Naive B cell (primary cell): ENCODE measurements at regions not wholly inside any gene's neighbourhood (a gene's known extent, or its start where the extent isn't known, plus 50 kb on each side); places are given as distances from the start of the nearest gene placed in this dataset.
A peak's percentile ranks its signal among the peaks of the same experiment; 100 is the strongest.
"Not testable (repeated sequence)": the region's sequence is repeated elsewhere in the genome, so short reads cannot be mapped to it uniquely, and the experiment has no call there.

ENCODE experiments used
- ATAC-seq, 2 donors: fragments of 150-1000 bp; cut with Tn5 transposase; 2 replicates each; pipeline ENCODE4 v1.10.0; 2021; ENCODE audit warnings: low read depth in 2 of 2, mild to moderate bottlenecking in 2 of 2, moderate library complexity in 2 of 2
- DNase-seq: peaks from one replicate; pipeline ENCODE4 v3.0.0; 2022
- H3K27ac Mint-ChIP-seq, 6 donors: one replicate each; pipeline ENCODE4 v1.8.0; 2020 to 2022; ENCODE audit warnings: mild to moderate bottlenecking in 6 of 6, mixed read lengths in 6 of 6, moderate library complexity in 5 of 6, inconsistent platforms in 2 of 6
- H3K27me3 Mint-ChIP-seq, 3 donors: one replicate each; pipeline ENCODE4 v1.8.0; 2021 to 2022; ENCODE audit warnings: mixed read lengths in 3 of 3, mild to moderate bottlenecking in 1 of 3
- H3K36me3 Mint-ChIP-seq, 2 donors: one replicate each; pipeline ENCODE4 v1.8.0; 2020 to 2022; ENCODE audit warnings: mixed read lengths in 2 of 2, inconsistent platforms in 1 of 2, mild to moderate bottlenecking in 1 of 2
- H3K4me1 Mint-ChIP-seq, 3 donors: one replicate each; pipeline ENCODE4 v1.8.0; 2020 to 2022; ENCODE audit warnings: mixed read lengths in 3 of 3, inconsistent platforms in 1 of 3, mild to moderate bottlenecking in 1 of 3, moderate library complexity in 1 of 3
- H3K4me3 Mint-ChIP-seq, 8 donors: one replicate each; pipeline ENCODE4 v1.8.0; 2020 to 2022; ENCODE audit warnings: mild to moderate bottlenecking in 8 of 8, mixed read lengths in 8 of 8, moderate library complexity in 8 of 8, inconsistent platforms in 2 of 8
- H3K9me3 Mint-ChIP-seq, 7 donors: one replicate each; pipeline ENCODE4 v1.8.0; 2020 to 2022; ENCODE audit warnings: mixed read lengths in 7 of 7, mild to moderate bottlenecking in 5 of 7, inconsistent platforms in 2 of 7, moderate library complexity in 1 of 7

- no peak overlapping the region for H3K27ac Mint-ChIP-seq
- H3K36me3 Mint-ChIP-seq = no peaks in the 10 kb centered on the region
- H3K4me3 Mint-ChIP-seq = no peak overlapping the region
- DNase-seq (no peak), ATAC-seq (no peak)
- no peaks in the 10 kb centered on the region for H3K4me1 Mint-ChIP-seq
- peaks cover 0 to 10% (median 2%) of the 10 kb centered on the region in 7 donors for H3K9me3 Mint-ChIP-seq
- H3K27me3 Mint-ChIP-seq = no peaks in the 10 kb centered on the region
Observed at GRCh38 chr9:25308549-25308948, 369.7 kb downstream of the TUSC1 start.

GRCh38 chr9:25302601-25303000 is 375.6 kb downstream of the TUSC1 start:
- Mint-ChIP-seq H3K36me3 (no peaks in the 10 kb centered on the region), H3K9me3 (peaks cover 0 to 8% (median 2%) of the 10 kb centered on the region in 7 donors), H3K4me3 (no peak overlapping the region), H3K4me1 (no peaks in the 10 kb centered on the region), H3K27me3 (no peaks in the 10 kb centered on the region), H3K27ac (no peak overlapping the region)
- no peak for ATAC-seq
- DNase-seq = no peak

- H3K4me1 Mint-ChIP-seq, H3K27me3 Mint-ChIP-seq, DNase-seq, H3K4me3 Mint-ChIP-seq, H3K36me3 Mint-ChIP-seq, ATAC-seq: not testable (repeated sequence)
- Mint-ChIP-seq H3K27ac (peak overlapping the region in 1 of 6 donors; percentile 59), H3K9me3 (peaks cover 0 to 12% (median 3%) of the 10 kb centered on the region in 7 donors)
Observed at GRCh38 chr9:25288195-25288594, 390.0 kb downstream of the TUSC1 start.

GRCh38 chr9:25284365-25284764 is 393.9 kb downstream of the TUSC1 start:
- DNase-seq (no peak), ATAC-seq (no peak)
- no peak overlapping the region for H3K27ac Mint-ChIP-seq
- no peak overlapping the region for H3K4me3 Mint-ChIP-seq
- no peaks in the 10 kb centered on the region for H3K27me3 Mint-ChIP-seq
- peaks cover 0 to 10% (median 3%) of the 10 kb centered on the region in 7 donors for H3K9me3 Mint-ChIP-seq
- no peaks in the 10 kb centered on the region for H3K36me3 Mint-ChIP-seq
- H3K4me1 Mint-ChIP-seq = no peaks in the 10 kb centered on the region

GRCh38 chr9:25282946-25283345 is 395.3 kb downstream of the TUSC1 start:
- DNase-seq = no peak
- no peaks in the 10 kb centered on the region for H3K27me3 Mint-ChIP-seq
- H3K4me1 Mint-ChIP-seq = no peaks in the 10 kb centered on the region

GRCh38 chr9:25261445-25261844 is 416.8 kb downstream of the TUSC1 start:
- Mint-ChIP-seq H3K4me1 (no peaks in the 10 kb centered on the region), H3K27me3 (no peaks in the 10 kb centered on the region), H3K9me3 (peaks cover 0 to 12% (median 5%) of the 10 kb centered on the region in 7 donors), H3K36me3 (no peaks in the 10 kb centered on the region), H3K27ac (no peak overlapping the region), H3K4me3 (no peak overlapping the region)
- DNase-seq (no peak), ATAC-seq (no peak)

More at GRCh38 chr9:25282946-25283345, 395.3 kb downstream of the TUSC1 start:
- H3K36me3 Mint-ChIP-seq = no peaks in the 10 kb centered on the region
- ATAC-seq = no peak
- peaks cover 0 to 5% (median 0%) of the 10 kb centered on the region in 7 donors for H3K9me3 Mint-ChIP-seq
- no peak overlapping the region for H3K4me3 Mint-ChIP-seq
- H3K27ac Mint-ChIP-seq = no peak overlapping the region

- Mint-ChIP-seq H3K4me1 (no peaks in the 10 kb centered on the region), H3K4me3 (no peak overlapping the region)
- no peak for ATAC-seq
Observed at GRCh38 chr9:25260046-25260445, 418.2 kb downstream of the TUSC1 start.

GRCh38 chr9:25255216-25255615 is 423.0 kb downstream of the TUSC1 start:
- no peak for ATAC-seq
- no peak overlapping the region for H3K27ac Mint-ChIP-seq
- no peak for DNase-seq
- no peak overlapping the region for H3K4me3 Mint-ChIP-seq
- H3K27me3 Mint-ChIP-seq = no peaks in the 10 kb centered on the region
- peaks cover 0 to 15% (median 2%) of the 10 kb centered on the region in 7 donors for H3K9me3 Mint-ChIP-seq
- no peaks in the 10 kb centered on the region for H3K36me3 Mint-ChIP-seq
- no peaks in the 10 kb centered on the region for H3K4me1 Mint-ChIP-seq

More at GRCh38 chr9:25260046-25260445, 418.2 kb downstream of the TUSC1 start:
- Mint-ChIP-seq H3K36me3 (no peaks in the 10 kb centered on the region), H3K27ac (no peak overlapping the region), H3K27me3 (no peaks in the 10 kb centered on the region), H3K9me3 (peaks cover 0 to 12% (median 5%) of the 10 kb centered on the region in 7 donors)
- no peak for DNase-seq

- DNase-seq = no peak
- H3K9me3 Mint-ChIP-seq = peaks cover 0 to 15% (median 4%) of the 10 kb centered on the region in 7 donors
- no peaks in the 10 kb centered on the region for H3K27me3 Mint-ChIP-seq
- no peaks in the 10 kb centered on the region for H3K4me1 Mint-ChIP-seq
- H3K36me3 Mint-ChIP-seq = no peaks in the 10 kb centered on the region
- H3K4me3 Mint-ChIP-seq = no peak overlapping the region
- no peak for ATAC-seq
- H3K27ac Mint-ChIP-seq = no peak overlapping the region
Observed at GRCh38 chr9:25254051-25254450, 424.2 kb downstream of the TUSC1 start.

- Mint-ChIP-seq H3K36me3 (no peaks in the 10 kb centered on the region), H3K27me3 (no peaks in the 10 kb centered on the region), H3K4me3 (no peak overlapping the region), H3K27ac (no peak overlapping the region), H3K9me3 (peaks cover 0 to 8% (median 0%) of the 10 kb centered on the region in 7 donors), H3K4me1 (no peaks in the 10 kb centered on the region)
- ATAC-seq (no peak), DNase-seq (no peak)
Observed at GRCh38 chr9:25241421-25241820, 436.8 kb downstream of the TUSC1 start.

GRCh38 chr9:25226901-25227686 is 451.1 kb downstream of the TUSC1 start:
- Mint-ChIP-seq H3K4me3 (no peak overlapping the region), H3K4me1 (no peaks in the 10 kb centered on the region), H3K27ac (no peak overlapping the region), H3K36me3 (no peaks in the 10 kb centered on the region), H3K9me3 (peaks cover 0 to 21% (median 11%) of the 10 kb centered on the region in 7 donors), H3K27me3 (no peaks in the 10 kb centered on the region)
- DNase-seq = no peak
- ATAC-seq = no peak

GRCh38 chr9:25225938-25226760 is 452.1 kb downstream of the TUSC1 start:
- peaks cover 0 to 18% (median 9%) of the 10 kb centered on the region in 7 donors for H3K9me3 Mint-ChIP-seq
- no peaks in the 10 kb centered on the region for H3K4me1 Mint-ChIP-seq
- H3K27ac Mint-ChIP-seq = no peak overlapping the region
- H3K27me3 Mint-ChIP-seq = no peaks in the 10 kb centered on the region
- DNase-seq (no peak), ATAC-seq (no peak)
- H3K4me3 Mint-ChIP-seq = peak overlapping the region in 1 of 8 donors; percentile 59
- no peaks in the 10 kb centered on the region for H3K36me3 Mint-ChIP-seq

GRCh38 chr9:25224996-25225395 is 453.2 kb downstream of the TUSC1 start:
- Mint-ChIP-seq H3K36me3 (no peaks in the 10 kb centered on the region), H3K27ac (no peak overlapping the region), H3K4me1 (no peaks in the 10 kb centered on the region), H3K9me3 (peaks cover 0 to 10% (median 5%) of the 10 kb centered on the region in 7 donors), H3K4me3 (no peak overlapping the region), H3K27me3 (no peaks in the 10 kb centered on the region)
- DNase-seq = no peak
- ATAC-seq = no peak

- Mint-ChIP-seq H3K9me3 (peaks cover 0 to 8% (median 0%) of the 10 kb centered on the region in 7 donors), H3K27me3 (no peaks in the 10 kb centered on the region), H3K36me3 (no peaks in the 10 kb centered on the region), H3K27ac (no peak overlapping the region), H3K4me1 (no peaks in the 10 kb centered on the region), H3K4me3 (no peak overlapping the region)
- ATAC-seq (no peak), DNase-seq (no peak)
Observed at GRCh38 chr9:25224309-25224708, 453.9 kb downstream of the TUSC1 start.
